Naive thymus-derived CD8-positive, alpha-beta T cell (primary cell): ENCODE measurements at regions not wholly inside any gene's neighbourhood (a gene's known extent, or its start where the extent isn't known, plus 50 kb on each side); places are given as distances from the start of the nearest gene placed in this dataset.
"Not testable (repeated sequence)": the region's sequence is repeated elsewhere in the genome, so short reads cannot be mapped to it uniquely, and the experiment has no call there.

ENCODE experiments used
- ATAC-seq, 2 donors: fragments of 150-1000 bp; cut with Tn5 transposase in 1 of 2; sonication (Bioruptor Pico), chemical (Tn5 transposase) in 1 of 2; 1 replicate in 1 of 2; 2 replicates in 1 of 2; pipeline ENCODE4 v1.10.0; 2021; ENCODE audit warnings: mild to moderate bottlenecking in 2 of 2, moderate library complexity in 2 of 2
- POLR2A ChIA-PET: fragments of 350-600 bp; sonication (Branson Sonifier 250); formaldehyde crosslinking; loops from one replicate; lab custom pipeline; 2021; ENCODE audit warnings: antibody characterized with exemption; lab: Charles Lee
- DNase-seq, 10 donors: peaks; one replicate each; pipeline versions ENCODE4 v3.0.0 to v3.0.0-alpha.2; 2020 to 2022
- H3K27ac Mint-ChIP-seq, 10 donors: one replicate each; pipeline ENCODE4 v1.8.0; 2020 to 2022; ENCODE audit warnings: mild to moderate bottlenecking in 10 of 10, mixed read lengths in 10 of 10, moderate library complexity in 4 of 10, inconsistent platforms in 1 of 10
- H3K27me3 Mint-ChIP-seq, 5 donors: one replicate each; pipeline ENCODE4 v1.8.0; 2021 to 2022; ENCODE audit warnings: mixed read lengths in 5 of 5
- H3K36me3 Mint-ChIP-seq, 3 donors: one replicate each; pipeline ENCODE4 v1.8.0; 2020 to 2022; ENCODE audit warnings: mixed read lengths in 3 of 3, mild to moderate bottlenecking in 2 of 3, inconsistent platforms in 1 of 3
- H3K4me1 Mint-ChIP-seq, 4 donors: one replicate each; pipeline ENCODE4 v1.8.0; 2021 to 2022; ENCODE audit warnings: mixed read lengths in 4 of 4
- H3K4me3 Mint-ChIP-seq, 10 donors: one replicate each; pipeline ENCODE4 v1.8.0; 2020 to 2022; ENCODE audit warnings: mild to moderate bottlenecking in 10 of 10, mixed read lengths in 10 of 10, moderate library complexity in 6 of 10, inconsistent platforms in 1 of 10
- H3K9me3 Mint-ChIP-seq, 9 donors: one replicate each; pipeline ENCODE4 v1.8.0; 2020 to 2022; ENCODE audit warnings: mixed read lengths in 9 of 9, mild to moderate bottlenecking in 3 of 9, inconsistent platforms in 1 of 9, moderate library complexity in 1 of 9

DNA sequence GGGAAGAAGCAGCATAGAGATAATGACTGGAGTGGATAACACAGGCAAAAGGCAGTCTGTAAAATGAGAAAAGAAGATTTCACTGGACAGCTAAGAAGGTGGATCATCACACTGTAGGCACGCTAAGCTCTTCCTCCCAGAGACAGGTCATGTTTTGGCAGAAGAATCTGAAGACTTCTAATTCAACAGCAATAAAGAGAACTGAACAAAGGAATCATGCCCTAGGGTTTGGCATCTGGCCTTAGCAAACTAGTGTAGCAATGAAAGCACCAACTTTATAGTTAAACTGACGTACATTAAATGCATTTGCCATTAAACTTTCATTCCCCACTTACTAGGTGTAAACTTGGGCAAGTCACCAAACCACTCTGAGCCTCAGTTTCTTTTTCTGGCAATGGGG, 84.4 kb upstream of the SEM1 start:
- DNase-seq, result no peak

DNA sequence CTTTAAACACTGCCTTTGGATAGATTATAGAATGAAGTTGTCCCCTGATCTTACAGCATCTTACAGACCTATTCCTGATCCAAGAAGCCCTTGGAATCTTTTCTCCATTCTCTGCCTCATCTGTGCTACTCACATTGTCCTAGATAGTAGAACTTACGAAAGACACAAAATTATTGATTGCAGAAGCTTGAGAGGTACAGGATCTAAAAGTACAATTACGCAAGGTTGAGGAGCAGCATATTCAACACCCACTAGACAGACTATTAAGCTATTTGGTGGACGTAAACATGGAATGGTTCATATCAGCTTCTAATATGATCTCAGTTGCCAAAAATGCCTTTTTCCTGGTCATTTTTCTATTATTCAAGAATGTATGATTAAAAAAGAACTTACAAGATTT, 90.5 kb upstream of the SEM1 start:
- DNase-seq, result no peak
- Mint-ChIP-seq H3K4me3 (no peak overlapping the region), H3K9me3 (no peaks in the 10 kb centered on the region), H3K27me3 (peaks cover 7 to 34% (median 25%) of the 10 kb centered on the region in 5 donors), H3K4me1 (no peaks in the 10 kb centered on the region), H3K27ac (no peak overlapping the region), H3K36me3 (no peaks in the 10 kb centered on the region)
- no peak for ATAC-seq
- POLR2A ChIA-PET, result no interaction called here

More for the DNA sequence above, 84.4 kb upstream of the SEM1 start:
- no peak overlapping the region for H3K4me3 Mint-ChIP-seq
- H3K4me1 Mint-ChIP-seq, result no peaks in the 10 kb centered on the region
- peaks cover 0 to 1% (median 0%) of the 10 kb centered on the region in 9 donors for H3K9me3 Mint-ChIP-seq
- ATAC-seq, result no peak
- no peaks in the 10 kb centered on the region for H3K36me3 Mint-ChIP-seq
- H3K27ac Mint-ChIP-seq, result no peak overlapping the region
- H3K27me3 Mint-ChIP-seq, result peaks cover 9 to 46% (median 21%) of the 10 kb centered on the region in 5 donors
- POLR2A ChIA-PET, result no interaction called here

DNA sequence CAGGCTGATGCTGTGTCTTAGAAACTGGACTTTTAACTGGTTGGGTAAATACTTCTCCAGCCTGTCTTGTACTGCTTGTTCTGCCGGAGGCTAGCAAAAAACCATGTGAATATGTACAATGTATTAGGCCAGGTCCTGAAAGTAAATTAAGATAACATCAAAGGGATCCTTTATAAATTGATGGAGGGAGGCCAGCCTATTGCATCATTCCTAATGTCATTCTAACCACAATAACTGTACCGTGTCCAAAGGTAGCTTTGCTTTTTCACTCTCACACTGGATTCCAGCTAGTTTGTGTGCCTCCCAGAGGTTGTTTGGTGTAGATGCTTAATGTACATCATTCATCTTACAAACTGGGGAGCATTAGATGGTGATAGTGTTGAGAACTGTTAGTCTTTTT, 91.2 kb upstream of the SEM1 start:
- DNase-seq (no peak), ATAC-seq (no peak)
- Mint-ChIP-seq H3K27ac (no peak overlapping the region), H3K27me3 (peaks cover 7 to 28% (median 23%) of the 10 kb centered on the region in 5 donors), H3K36me3 (no peaks in the 10 kb centered on the region), H3K4me1 (no peaks in the 10 kb centered on the region), H3K4me3 (no peak overlapping the region), H3K9me3 (no peaks in the 10 kb centered on the region)
- POLR2A ChIA-PET, result no interaction called here

DNA sequence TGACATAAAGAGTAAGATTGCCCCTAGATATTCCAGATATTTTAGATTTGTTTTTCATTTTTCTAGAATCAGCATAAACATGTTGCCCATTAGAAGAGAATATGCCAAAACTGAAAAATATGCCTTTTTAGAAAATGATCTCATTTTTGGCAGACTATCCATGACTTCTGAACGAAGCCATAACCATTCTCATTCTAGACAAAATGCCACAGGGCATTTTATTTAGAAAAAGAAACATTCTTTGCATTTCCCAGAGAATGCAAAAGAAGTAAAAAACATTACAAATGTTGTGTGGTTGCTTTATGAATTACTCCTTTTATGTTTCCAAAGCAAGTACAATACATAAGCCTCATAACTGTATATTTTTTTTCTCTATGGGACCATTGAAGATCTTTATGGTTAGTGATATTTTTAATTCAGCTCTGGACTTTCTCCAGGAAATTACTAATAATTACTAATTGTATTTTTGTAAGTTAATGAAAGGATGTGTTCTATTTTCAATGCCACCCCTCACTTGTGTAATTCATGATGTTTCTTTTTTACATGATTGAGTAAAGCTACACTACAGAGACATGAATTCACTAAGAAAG, 109.6 kb upstream of the SEM1 start:
- DNase-seq, result no peak
- H3K4me3 Mint-ChIP-seq, result no peak overlapping the region
- peaks cover 0 to 9% (median under 1%) of the 10 kb centered on the region in 9 donors for H3K9me3 Mint-ChIP-seq
- no peaks in the 10 kb centered on the region for H3K36me3 Mint-ChIP-seq
- ATAC-seq, result no peak
- POLR2A ChIA-PET, result no interaction called here
- peaks cover 14 to 51% (median 18%) of the 10 kb centered on the region in 5 donors for H3K27me3 Mint-ChIP-seq
- H3K27ac Mint-ChIP-seq, result no peak overlapping the region
- peaks cover 0 to 6% (median 3%) of the 10 kb centered on the region in 4 donors for H3K4me1 Mint-ChIP-seq

DNA sequence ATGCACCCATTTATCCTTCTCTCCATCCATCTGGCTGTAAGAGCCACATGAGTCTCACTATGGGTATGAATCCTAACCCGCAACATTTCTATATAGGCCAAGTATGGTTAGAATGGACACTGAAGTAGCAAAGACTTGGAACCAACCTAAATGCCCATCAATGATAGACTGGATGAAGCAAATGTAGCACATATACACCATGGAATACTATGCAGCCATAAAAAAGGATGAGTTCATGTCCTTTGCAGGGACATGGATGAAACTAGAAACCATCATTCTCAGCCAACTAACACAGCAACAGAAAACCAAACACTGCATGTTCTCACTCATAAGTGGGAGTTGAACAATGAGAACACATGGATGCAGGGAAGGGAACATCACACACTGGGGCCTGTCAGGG, 111.5 kb upstream of the SEM1 start:
- H3K9me3 Mint-ChIP-seq, H3K4me3 Mint-ChIP-seq, H3K36me3 Mint-ChIP-seq, DNase-seq, ATAC-seq, H3K27ac Mint-ChIP-seq, POLR2A ChIA-PET, H3K4me1 Mint-ChIP-seq: not testable (repeated sequence)
- peaks cover 15 to 62% (median 23%) of the 10 kb centered on the region in 5 donors for H3K27me3 Mint-ChIP-seq

DNA sequence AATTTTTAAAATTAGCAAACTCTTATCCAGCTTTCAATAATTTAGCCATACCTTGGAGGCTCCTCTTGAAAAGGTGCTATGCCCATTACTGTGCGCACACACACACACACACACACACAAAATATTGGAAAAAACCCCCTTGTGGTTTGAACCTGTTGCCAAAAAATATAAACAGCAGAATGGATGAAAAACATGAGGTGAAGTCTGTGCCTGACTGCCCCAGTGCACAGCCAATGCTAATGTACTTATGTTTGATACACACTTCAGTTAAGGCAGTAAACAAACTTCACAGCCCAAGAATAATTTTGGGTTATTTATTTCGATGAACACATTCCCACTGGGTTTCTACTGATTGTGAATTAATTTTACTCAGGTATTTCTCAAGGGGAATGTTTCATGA, 113.2 kb upstream of the SEM1 start:
- H3K4me3 Mint-ChIP-seq, result no peak overlapping the region
- H3K9me3 Mint-ChIP-seq, result peaks cover 0 to 9% (median 0%) of the 10 kb centered on the region in 9 donors
- H3K27me3 Mint-ChIP-seq, result peaks cover 16 to 58% (median 18%) of the 10 kb centered on the region in 5 donors
- no peak for DNase-seq
- POLR2A ChIA-PET, result no interaction called here
- ATAC-seq, result no peak
- no peak overlapping the region for H3K27ac Mint-ChIP-seq
- H3K4me1 Mint-ChIP-seq, result no peaks in the 10 kb centered on the region
- H3K36me3 Mint-ChIP-seq, result no peaks in the 10 kb centered on the region

DNA sequence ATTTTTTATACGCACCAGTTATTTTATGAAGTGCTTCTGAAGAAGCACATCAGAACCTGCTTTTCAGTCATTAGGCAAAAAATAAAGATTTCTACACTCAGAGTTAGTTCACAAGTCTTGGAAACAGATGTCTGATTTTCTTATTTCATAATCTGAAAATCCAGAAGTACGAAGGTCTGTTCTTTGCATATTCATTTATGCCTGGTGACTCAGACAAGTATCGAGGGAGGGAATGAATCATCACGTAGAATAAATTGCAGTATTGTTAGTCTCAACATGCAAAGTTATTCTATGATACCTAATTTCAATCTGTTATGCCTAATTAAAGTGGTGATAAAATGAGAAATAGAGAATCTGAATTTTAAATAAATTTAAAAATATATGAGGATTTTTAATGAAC, 113.6 kb upstream of the SEM1 start:
- Mint-ChIP-seq H3K27me3 (peaks cover 16 to 62% (median 21%) of the 10 kb centered on the region in 5 donors), H3K4me1 (no peaks in the 10 kb centered on the region), H3K9me3 (peaks cover 0 to 9% (median 0%) of the 10 kb centered on the region in 9 donors), H3K36me3 (no peaks in the 10 kb centered on the region), H3K27ac (no peak overlapping the region), H3K4me3 (no peak overlapping the region)
- ATAC-seq, result no peak
- POLR2A ChIA-PET, result no interaction called here
- DNase-seq, result no peak

DNA sequence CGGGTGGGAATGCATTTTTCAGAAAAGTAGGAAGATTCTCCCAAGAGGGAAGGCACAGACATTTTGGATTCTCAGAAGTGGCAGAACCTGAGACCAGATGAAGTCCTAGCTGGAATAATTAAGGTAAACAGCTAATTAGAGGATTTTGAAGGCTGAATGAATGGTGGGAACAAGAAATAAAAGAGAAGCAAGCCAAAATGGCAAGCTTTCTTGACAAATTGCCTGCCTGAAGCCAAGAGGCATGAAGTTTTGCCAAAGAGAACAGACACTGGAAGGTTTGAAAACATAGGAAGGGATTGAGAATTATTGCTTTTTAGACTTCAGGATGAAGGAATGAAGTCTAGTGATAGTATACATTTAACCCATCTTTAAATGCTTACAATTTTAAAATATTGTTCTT, 115.0 kb upstream of the SEM1 start:
- Mint-ChIP-seq H3K9me3 (peaks cover 0 to 12% (median 0%) of the 10 kb centered on the region in 9 donors), H3K4me3 (no peak overlapping the region), H3K27me3 (peaks cover 16 to 75% (median 24%) of the 10 kb centered on the region in 5 donors), H3K27ac (peak overlapping the region in 1 of 10 donors; percentile 74), H3K36me3 (no peaks in the 10 kb centered on the region), H3K4me1 (no peaks in the 10 kb centered on the region)
- no peak for DNase-seq
- ATAC-seq, result no peak
- POLR2A ChIA-PET, result no interaction called here

DNA sequence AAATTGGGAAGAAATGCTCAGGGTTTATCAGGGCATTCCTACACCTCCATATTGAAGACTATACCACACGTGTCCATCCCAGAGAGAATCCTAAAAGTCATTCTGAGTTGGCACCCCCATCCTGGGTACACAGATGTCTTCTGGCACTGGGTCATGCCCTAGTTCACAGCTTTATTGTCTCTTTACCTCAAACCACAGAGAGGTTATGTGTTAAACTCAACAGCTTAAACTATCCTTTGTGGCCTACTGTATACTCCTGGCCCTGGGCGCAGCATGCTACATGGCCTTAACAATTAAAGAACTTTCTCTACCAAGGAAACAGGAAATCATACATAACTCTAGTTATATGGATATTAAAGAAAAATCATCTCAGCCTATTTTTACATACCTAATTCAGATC, 115.6 kb upstream of the SEM1 start:
- Mint-ChIP-seq H3K27me3 (peaks cover 13 to 75% (median 21%) of the 10 kb centered on the region in 5 donors), H3K4me1 (no peaks in the 10 kb centered on the region), H3K36me3 (no peaks in the 10 kb centered on the region), H3K4me3 (no peak overlapping the region), H3K27ac (no peak overlapping the region), H3K9me3 (peaks cover 0 to 15% (median 0%) of the 10 kb centered on the region in 9 donors)
- POLR2A ChIA-PET, result no interaction called here
- ATAC-seq (no peak), DNase-seq (no peak)

DNA sequence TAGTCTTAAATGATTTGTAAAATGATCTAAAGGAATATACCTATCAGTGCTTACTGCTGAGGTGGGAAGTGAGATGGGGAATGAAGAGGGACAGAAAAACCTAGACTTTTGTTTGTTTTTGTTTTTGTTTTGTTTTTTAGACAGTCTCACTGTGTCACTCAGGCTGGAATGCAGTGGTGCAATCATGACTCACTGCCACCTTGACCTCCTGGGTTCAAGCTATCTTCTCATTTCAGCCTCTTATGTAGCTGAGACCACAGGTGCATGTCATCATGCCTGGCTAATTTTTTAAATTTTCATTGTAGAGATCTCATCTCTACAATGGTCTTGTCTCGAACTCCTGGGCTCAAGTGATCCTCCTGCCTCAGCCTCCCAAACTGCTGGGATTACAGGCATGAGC, 116.4 kb upstream of the SEM1 start:
- Mint-ChIP-seq H3K27ac (no peak overlapping the region), H3K36me3 (no peaks in the 10 kb centered on the region), H3K4me3 (no peak overlapping the region), H3K9me3 (peaks cover 0 to 9% (median 0%) of the 10 kb centered on the region in 9 donors), H3K27me3 (peaks cover 14 to 75% (median 19%) of the 10 kb centered on the region in 5 donors), H3K4me1 (no peaks in the 10 kb centered on the region)
- ATAC-seq (no peak), DNase-seq (no peak)
- POLR2A ChIA-PET, result no interaction called here

DNA sequence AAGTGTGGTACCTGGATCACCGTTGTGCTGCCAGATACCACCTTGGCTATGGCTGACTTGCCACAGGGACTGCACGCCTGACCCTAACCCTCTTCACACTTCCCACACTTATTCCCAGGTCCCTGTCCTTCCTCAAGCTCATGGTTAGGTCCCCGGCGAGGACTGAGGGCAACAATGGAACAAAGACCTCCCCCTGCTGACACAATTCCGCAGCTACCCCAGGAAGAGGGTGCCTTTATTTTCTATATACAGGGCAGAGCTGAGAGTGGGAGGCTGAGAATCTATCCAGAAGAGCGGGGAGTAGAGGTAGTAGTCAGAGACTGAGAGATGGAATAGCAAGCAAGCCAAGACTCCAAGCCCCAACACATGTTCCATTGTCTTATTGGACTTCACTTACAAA, 118.1 kb upstream of the SEM1 start:
- Mint-ChIP-seq H3K27me3 (peaks cover 14 to 77% (median 17%) of the 10 kb centered on the region in 5 donors), H3K36me3 (no peaks in the 10 kb centered on the region), H3K4me1 (no peaks in the 10 kb centered on the region), H3K4me3 (no peak overlapping the region), H3K27ac (no peak overlapping the region), H3K9me3 (peaks cover 0 to 7% (median 0%) of the 10 kb centered on the region in 9 donors)
- POLR2A ChIA-PET, result no interaction called here
- no peak for ATAC-seq
- DNase-seq, result peak in 1 of 10 donors; percentile 43

DNA sequence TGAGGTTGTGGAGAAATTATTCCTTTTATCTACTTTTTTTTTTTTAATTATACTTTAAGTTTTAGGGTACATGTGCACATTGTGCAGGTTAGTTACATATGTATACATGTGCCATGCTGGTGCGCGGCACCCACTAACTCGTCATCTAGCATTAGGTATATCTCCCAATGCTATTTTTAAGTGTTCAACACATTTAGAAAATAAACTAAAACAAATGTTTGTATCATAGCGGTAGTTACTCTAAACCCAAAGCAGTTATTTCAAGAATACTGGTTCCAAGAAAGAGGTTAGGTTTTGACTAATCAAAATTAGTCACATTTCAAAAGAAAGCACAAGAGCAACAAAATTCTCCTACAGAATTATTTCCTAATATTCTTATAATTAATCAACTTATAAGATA, 119.5 kb upstream of the SEM1 start:
- H3K27me3 Mint-ChIP-seq, result peaks cover 11 to 70% (median 19%) of the 10 kb centered on the region in 5 donors
- H3K27ac Mint-ChIP-seq, DNase-seq, POLR2A ChIA-PET, ATAC-seq, H3K9me3 Mint-ChIP-seq, H3K4me3 Mint-ChIP-seq, H3K36me3 Mint-ChIP-seq, H3K4me1 Mint-ChIP-seq: not testable (repeated sequence)

DNA sequence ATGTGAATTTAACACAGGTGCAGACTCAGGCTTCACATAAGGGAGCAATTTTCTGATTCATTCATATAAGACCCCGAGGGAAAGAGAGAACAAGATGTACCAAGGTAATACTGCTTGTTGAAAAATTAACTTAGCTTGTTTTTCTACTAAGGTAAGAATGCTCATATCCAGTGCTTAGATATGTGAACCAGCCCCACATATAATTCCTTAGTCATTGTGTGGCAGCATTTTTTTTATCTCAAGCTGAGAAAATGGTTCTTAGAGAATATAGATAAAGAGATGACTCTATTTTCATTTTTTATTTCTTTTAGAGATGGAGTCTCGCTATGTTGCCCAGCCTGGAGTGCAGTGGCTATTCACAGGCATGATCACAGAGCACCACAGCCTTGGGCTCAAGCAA, 121.8 kb upstream of the SEM1 start:
- ATAC-seq, result no peak
- no peak overlapping the region for H3K27ac Mint-ChIP-seq
- peaks cover 0 to 8% (median 4%) of the 10 kb centered on the region in 4 donors for H3K4me1 Mint-ChIP-seq
- POLR2A ChIA-PET, result no interaction called here
- peaks cover 0 to 7% (median 0%) of the 10 kb centered on the region in 9 donors for H3K9me3 Mint-ChIP-seq
- peaks cover 5 to 65% (median 18%) of the 10 kb centered on the region in 5 donors for H3K27me3 Mint-ChIP-seq
- no peak overlapping the region for H3K4me3 Mint-ChIP-seq
- no peaks in the 10 kb centered on the region for H3K36me3 Mint-ChIP-seq
- no peak for DNase-seq
